Activated CD4-positive, alpha-beta T cell treated with anti-CD3 and anti-CD28 coated beads, Interleukin-10, Interleukin-2, amounts not matched to agents 100 ng/mL and 50 ng/mL, durations not matched to agents 16 hours and 8 hours (primary cell): ENCODE measurements at regions not wholly inside any gene's neighbourhood (a gene's known extent, or its start where the extent isn't known, plus 50 kb on each side); places are given as distances from the start of the nearest gene placed in this dataset.

Experiments
- DNase-seq: peaks from one replicate; pipeline ENCODE4 v3.0.0-alpha.2; 2020

- no peak for DNase-seq
Observed at GRCh38 chr2:118738524-118739308, 108.7 kb downstream of the EN1 start.

GRCh38 chr2:118738106-118738505 lies 109.3 kb downstream of the EN1 start:
- DNase-seq, result no peak

- DNase-seq, result no peak
Observed at GRCh38 chr2:118737684-118738083, 109.8 kb downstream of the EN1 start.

GRCh38 chr2:118732432-118732831 lies 115.0 kb downstream of the EN1 start:
- DNase-seq, result no peak

GRCh38 chr2:118731413-118731812 lies 116.0 kb downstream of the EN1 start:
- no peak for DNase-seq

- DNase-seq, result no peak
Observed at GRCh38 chr2:118730405-118730804, 117.0 kb downstream of the EN1 start.

- no peak for DNase-seq
Observed at GRCh38 chr2:118729760-118730159, 117.7 kb downstream of the EN1 start.

- DNase-seq, result no peak
Observed at GRCh38 chr2:118728984-118729383, 118.5 kb downstream of the EN1 start.

GRCh38 chr2:118726821-118727220 lies 120.6 kb downstream of the EN1 start:
- no peak for DNase-seq

- no peak for DNase-seq
Observed at GRCh38 chr2:118723394-118723793, 124.1 kb downstream of the EN1 start.

GRCh38 chr2:118722976-118723375 lies 124.5 kb downstream of the EN1 start:
- no peak for DNase-seq

- no peak for DNase-seq
Observed at GRCh38 chr2:118721817-118722551, 125.5 kb downstream of the EN1 start.

- DNase-seq, result no peak
Observed at GRCh38 chr2:118720866-118721265, 126.6 kb downstream of the EN1 start.

- no peak for DNase-seq
Observed at GRCh38 chr2:118718921-118719320, 128.5 kb downstream of the EN1 start.

GRCh38 chr2:118716102-118716501 lies 131.3 kb downstream of the EN1 start:
- no peak for DNase-seq

GRCh38 chr2:118714118-118714517 lies 133.3 kb downstream of the EN1 start:
- DNase-seq, result no peak

- no peak for DNase-seq
Observed at GRCh38 chr2:118711603-118712002, 135.8 kb downstream of the EN1 start.

GRCh38 chr2:118710481-118710880 lies 137.0 kb downstream of the EN1 start:
- no peak for DNase-seq

- no peak for DNase-seq
Observed at GRCh38 chr2:118709786-118710185, 137.7 kb downstream of the EN1 start.

GRCh38 chr2:118706844-118707243 lies 140.6 kb downstream of the EN1 start:
- DNase-seq, result no peak

GRCh38 chr2:118706371-118706770 lies 141.1 kb downstream of the EN1 start:
- DNase-seq, result no peak

- no peak for DNase-seq
Observed at GRCh38 chr2:118705032-118705431, 142.4 kb downstream of the EN1 start.

GRCh38 chr2:118699447-118700175 lies 147.8 kb downstream of the EN1 start:
- DNase-seq, result no peak

- DNase-seq, result no peak
Observed at GRCh38 chr2:118698564-118698963, 148.9 kb downstream of the EN1 start.
